Thymus (tissue), 11 donors: ENCODE measurements at regions not wholly inside any gene's neighbourhood (a gene's known extent, or its start where the extent isn't known, plus 50 kb on each side); places are given as distances from the start of the nearest gene placed in this dataset.
"Not testable (repeated sequence)": the region's sequence is repeated elsewhere in the genome, so short reads cannot be mapped to it uniquely, and the experiment has no call there.

ENCODE experiments used
- DNase-seq, 9 donors: peaks; one replicate each; pipeline ENCODE4 v3.0.0-alpha.2; 2013; ENCODE audit warnings: low spot score in 9 of 9, low read depth in 6 of 9, missing footprints in 1 of 9
- H3K27ac ChIP-seq, 2 donors: one replicate each; pipeline ENCODE4 v1.5.1; 2013; ENCODE audit warnings: control low read depth in 1 of 2, low read depth in 1 of 2, low read length in 1 of 2, mild to moderate bottlenecking in 1 of 2, moderate library complexity in 1 of 2
- H3K27me3 ChIP-seq, 2 donors: one replicate each; pipeline ENCODE4 v1.5.1; 2013; ENCODE audit warnings: low read length in 1 of 2; ENCODE audit not compliant: control insufficient read depth in 2 of 2, insufficient read depth in 1 of 2
- H3K36me3 ChIP-seq, 2 donors: one replicate each; pipeline ENCODE4 v1.5.1; 2013; ENCODE audit warnings: low read length in 1 of 2, mild to moderate bottlenecking in 1 of 2, moderate library complexity in 1 of 2; ENCODE audit not compliant: control insufficient read depth in 2 of 2, insufficient read depth in 2 of 2
- H3K4me1 ChIP-seq, 2 donors: one replicate each; pipeline ENCODE4 v1.5.1; 2013; ENCODE audit warnings: low read length in 2 of 2; ENCODE audit not compliant: control insufficient read depth in 2 of 2, insufficient read depth in 2 of 2
- H3K4me3 ChIP-seq, 2 donors: one replicate each; pipeline ENCODE4 v1.5.1; 2013; ENCODE audit warnings: low read length in 2 of 2, control low read depth in 1 of 2, mild to moderate bottlenecking in 1 of 2
- H3K9me3 ChIP-seq, 2 donors: one replicate each; pipeline ENCODE4 v1.5.1; 2013; ENCODE audit warnings: low read length in 1 of 2, mild to moderate bottlenecking in 1 of 2; ENCODE audit not compliant: control insufficient read depth in 2 of 2, insufficient read depth in 1 of 2
- WGBS: extraction: QIAGEN DNeasy Blood & Tissue Kit; methylation state at CpG from one replicate; pipeline ENCODE4 v1.1.7; 2013; 5-methylcytosine and 5-hydroxymethylcytosine counted together
- donor health status: healthy.

- H3K27me3 ChIP-seq = no peaks in the 10 kb centered on the region
- no peak overlapping the region for H3K4me3 ChIP-seq
- no peaks in the 10 kb centered on the region for H3K4me1 ChIP-seq
- H3K36me3 ChIP-seq = no peaks in the 10 kb centered on the region
- no peaks in the 10 kb centered on the region for H3K9me3 ChIP-seq
- no peak for DNase-seq
- H3K27ac ChIP-seq = no peak overlapping the region
- WGBS = 95% methylated on average over 4 of the region's 4 CpGs
These were observed 244.9 kb downstream of the SEMA3D start for GRCh38 chr7:84941936-84942335.

- 91% methylated on average over 1 of the region's 1 CpG for WGBS
- no peaks in the 10 kb centered on the region for H3K27me3 ChIP-seq
- H3K4me3 ChIP-seq = no peak overlapping the region
These were observed 245.6 kb downstream of the SEMA3D start for GRCh38 chr7:84941291-84941690.

DNA sequence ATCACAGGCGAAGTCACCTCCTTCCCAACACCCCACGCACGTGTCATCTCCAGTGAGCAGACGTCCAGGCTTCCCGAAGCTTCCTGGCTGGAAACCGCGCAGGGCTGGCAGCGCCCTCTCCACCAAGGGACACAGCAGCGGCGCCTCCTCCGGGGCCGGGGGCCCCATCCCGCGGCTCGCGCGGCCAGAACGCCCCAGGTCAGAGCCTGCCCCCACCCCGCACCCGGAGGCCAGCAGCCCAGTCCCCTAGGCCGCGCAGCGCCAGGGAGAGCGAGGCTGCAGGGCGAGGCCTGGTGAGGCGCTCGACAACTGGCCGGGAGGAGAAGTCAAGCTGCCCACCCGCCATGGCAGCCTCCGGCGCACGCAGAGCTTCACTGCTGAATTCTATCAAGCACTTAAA is 247.0 kb downstream of the SEMA3D start:
- H3K4me3 ChIP-seq = no peak overlapping the region
- H3K9me3 ChIP-seq = no peaks in the 10 kb centered on the region
- whole genome bisulfite sequencing = 96% methylated on average over 32 of the region's 32 CpGs
- no peaks in the 10 kb centered on the region for H3K4me1 ChIP-seq
- DNase-seq = no peak
- no peaks in the 10 kb centered on the region for H3K27me3 ChIP-seq
- H3K27ac ChIP-seq = no peak overlapping the region
- no peaks in the 10 kb centered on the region for H3K36me3 ChIP-seq

More at GRCh38 chr7:84941291-84941690, 245.6 kb downstream of the SEMA3D start:
- Histone ChIP-seq H3K9me3 (no peaks in the 10 kb centered on the region), H3K27ac (no peak overlapping the region), H3K36me3 (no peaks in the 10 kb centered on the region), H3K4me1 (no peaks in the 10 kb centered on the region)
- no peak for DNase-seq

- Histone ChIP-seq H3K27ac (no peak overlapping the region), H3K4me1 (no peaks in the 10 kb centered on the region)
These were observed 247.4 kb downstream of the SEMA3D start for GRCh38 chr7:84939442-84939841.

GRCh38 chr7:84924353-84924752 is 262.5 kb downstream of the SEMA3D start:
- Histone ChIP-seq H3K4me3 (no peak overlapping the region), H3K27ac (no peak overlapping the region), H3K27me3 (no peaks in the 10 kb centered on the region), H3K4me1 (no peaks in the 10 kb centered on the region), H3K9me3 (no peaks in the 10 kb centered on the region), H3K36me3 (no peaks in the 10 kb centered on the region)
- 90% methylated on average over 3 of the region's 3 CpGs for WGBS
- DNase-seq = no peak

More at GRCh38 chr7:84939442-84939841, 247.4 kb downstream of the SEMA3D start:
- H3K36me3 ChIP-seq = no peaks in the 10 kb centered on the region
- no peak overlapping the region for H3K4me3 ChIP-seq
- DNase-seq = no peak
- H3K27me3 ChIP-seq = no peaks in the 10 kb centered on the region
- whole genome bisulfite sequencing = 95% methylated on average over 7 of the region's 7 CpGs
- H3K9me3 ChIP-seq = no peaks in the 10 kb centered on the region

DNA sequence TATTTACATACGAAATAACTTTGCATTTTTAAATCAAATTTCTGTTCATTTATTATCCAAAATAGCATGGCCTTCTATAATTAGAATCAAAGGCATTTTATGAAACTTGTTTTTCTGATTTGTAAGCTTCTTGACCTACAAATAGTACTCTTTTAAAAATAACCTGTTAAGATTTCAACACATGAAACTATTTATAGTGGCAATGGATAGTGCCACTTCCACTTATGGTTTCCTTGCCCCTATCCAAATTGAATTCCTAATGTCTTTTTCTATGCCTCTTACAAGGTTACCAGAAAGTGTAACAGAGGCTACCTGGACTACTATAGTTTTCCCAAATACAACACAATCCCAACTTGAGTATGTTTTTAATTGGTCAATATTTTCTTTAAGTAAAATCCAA is 263.5 kb downstream of the SEMA3D start:
- Histone ChIP-seq H3K9me3 (no peaks in the 10 kb centered on the region), H3K4me1 (no peaks in the 10 kb centered on the region), H3K27me3 (no peaks in the 10 kb centered on the region), H3K36me3 (no peaks in the 10 kb centered on the region), H3K27ac (no peak overlapping the region), H3K4me3 (no peak overlapping the region)
- WGBS = 88% methylated on average over 1 of the region's 1 CpG
- DNase-seq = no peak

- 92% methylated on average over 2 of the region's 2 CpGs for WGBS
- H3K4me1 ChIP-seq = no peaks in the 10 kb centered on the region
- no peak overlapping the region for H3K27ac ChIP-seq
- no peaks in the 10 kb centered on the region for H3K36me3 ChIP-seq
- H3K4me3 ChIP-seq = no peak overlapping the region
- H3K27me3 ChIP-seq = no peaks in the 10 kb centered on the region
- no peak for DNase-seq
- no peaks in the 10 kb centered on the region for H3K9me3 ChIP-seq
These were observed 265.7 kb downstream of the SEMA3D start for GRCh38 chr7:84921154-84921553.

DNA sequence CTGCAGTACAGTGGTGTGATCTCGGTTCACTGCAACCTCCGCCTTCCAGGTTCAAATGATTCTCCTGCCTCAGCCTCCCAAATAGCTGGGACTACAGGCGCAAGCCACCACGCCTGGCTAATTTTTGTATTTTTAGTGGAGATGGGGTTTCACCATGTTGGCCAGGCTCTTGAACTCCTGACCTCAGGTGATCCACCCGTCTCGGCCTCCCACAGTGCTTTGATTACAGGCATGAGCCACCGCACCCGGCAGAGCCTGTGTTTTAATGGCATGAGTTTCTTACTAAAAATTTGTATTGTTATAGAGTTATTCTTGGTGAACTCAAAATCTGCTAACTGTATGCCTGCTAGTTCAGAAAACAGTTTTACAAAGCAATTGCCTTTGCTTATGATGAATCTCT is 269.9 kb downstream of the SEMA3D start:
- H3K9me3 ChIP-seq, DNase-seq, H3K4me3 ChIP-seq, H3K27me3 ChIP-seq, H3K36me3 ChIP-seq, H3K4me1 ChIP-seq, H3K27ac ChIP-seq: not testable (repeated sequence)
- 95% methylated on average over 8 of the region's 8 CpGs for WGBS

- Histone ChIP-seq H3K9me3 (no peaks in the 10 kb centered on the region), H3K27ac (no peak overlapping the region), H3K4me1 (no peaks in the 10 kb centered on the region), H3K36me3 (no peaks in the 10 kb centered on the region), H3K27me3 (no peaks in the 10 kb centered on the region), H3K4me3 (no peak overlapping the region)
- 92% methylated on average over 3 of the region's 3 CpGs for WGBS
- DNase-seq = no peak
These were observed 270.7 kb downstream of the SEMA3D start for GRCh38 chr7:84916161-84916560.

GRCh38 chr7:84914598-84914997 is 272.3 kb downstream of the SEMA3D start:
- Histone ChIP-seq H3K27ac (no peak overlapping the region), H3K27me3 (no peaks in the 10 kb centered on the region), H3K4me3 (no peak overlapping the region), H3K9me3 (no peaks in the 10 kb centered on the region), H3K4me1 (no peaks in the 10 kb centered on the region), H3K36me3 (no peaks in the 10 kb centered on the region)
- DNase-seq = no peak
- 80% methylated on average over 1 of the region's 1 CpG for WGBS
